Lower leg skin (tissue), 4 donors: ENCODE measurements at regions not wholly inside any gene's neighbourhood (a gene's known extent, or its start where the extent isn't known, plus 50 kb on each side); places are given as distances from the start of the nearest gene placed in this dataset.

Experiments
- DNase-seq, 2 donors: peaks; one replicate each; pipeline ENCODE4 v3.0.0-alpha.2; 2019; ENCODE audit warnings: low spot score in 2 of 2
- H3K4me3 ChIP-seq: fragments of 200-600 bp; sonication (generic); 2 replicates; pipeline ENCODE4 v1.5.1; 2017; ENCODE audit warnings: mild to moderate bottlenecking, low read depth; ENCODE audit not compliant: poor library complexity, severe bottlenecking
- CTCF ChIP-seq, 3 donors: fragments of 450-650 bp; IDR thresholded peaks; one replicate each; pipeline ENCODE4 v1.5.1; 2016; ENCODE audit warnings: antibody characterized with exemption in 3 of 3, mild to moderate bottlenecking in 3 of 3, moderate library complexity in 2 of 3
- POLR2A ChIP-seq, 2 donors: fragments of 450-650 bp; IDR thresholded peaks; one replicate each; pipeline ENCODE4 v1.6.1; 2016 to 2017; ENCODE audit warnings: antibody characterized with exemption in 2 of 2, mild to moderate bottlenecking in 1 of 2, moderate library complexity in 1 of 2
- WGBS, 2 donors: methylation state at CpG; one replicate each; pipeline ENCODE4 v1.1.5; 2018; 5-methylcytosine and 5-hydroxymethylcytosine counted together
- intact Hi-C: fragments of 100-400 bp; cut with DNase I; formaldehyde crosslinking; loops from one replicate; pipeline ENCODE4 v1.15.0; 2023; ENCODE audit warnings: low total_unique reads

- intact Hi-C loops = no loop called here
- 85 to 86% methylated on average over 7 of the region's 7 CpGs for WGBS, 2 donors
- no peak overlapping the region for H3K4me3 ChIP-seq
- TF ChIP-seq POLR2A (IDR thresholded peaks at IDR 0.05) (no peak), CTCF (IDR thresholded peaks at IDR 0.05) (no peak)
- no peak for DNase-seq
Measured at GRCh38 chr12:125491553-125491952, 426.3 kb downstream of the AACS start.

GRCh38 chr12:125492354-125493270 lies 427.4 kb downstream of the AACS start:
- no peak overlapping the region for H3K4me3 ChIP-seq
- intact Hi-C loops = no loop called here
- TF ChIP-seq POLR2A (IDR thresholded peaks at IDR 0.05) (no peak), CTCF (IDR thresholded peaks at IDR 0.05) (no peak)
- no peak for DNase-seq
- 74 to 75% methylated on average over 17 to 18 of the region's 20 CpGs for WGBS, 2 donors

GRCh38 chr12:125493704-125494308 lies 428.6 kb downstream of the AACS start:
- intact Hi-C loops = no loop called here
- DNase-seq = no peak
- WGBS, 2 donors = 83 to 87% methylated on average over 14 of the region's 14 CpGs
- TF ChIP-seq POLR2A (IDR thresholded peaks at IDR 0.05) (no peak), CTCF (IDR thresholded peaks at IDR 0.05) (no peak)
- H3K4me3 ChIP-seq = no peak overlapping the region

- TF ChIP-seq POLR2A (IDR thresholded peaks at IDR 0.05) (no peak), CTCF (IDR thresholded peaks at IDR 0.05) (no peak)
- H3K4me3 ChIP-seq = no peak overlapping the region
- intact Hi-C loops = no loop called here
- DNase-seq = no peak
- WGBS, 2 donors = 29 to 41% methylated on average over 5 to 6 of the region's 6 CpGs
Measured at GRCh38 chr12:125503128-125503527, 437.9 kb downstream of the AACS start.

- TF ChIP-seq POLR2A (IDR thresholded peaks at IDR 0.05) (no peak), CTCF (IDR thresholded peaks at IDR 0.05) (no peak)
- DNase-seq = no peak
- no peak overlapping the region for H3K4me3 ChIP-seq
- WGBS, 2 donors = 73 to 89% methylated on average over 6 of the region's 6 CpGs
- intact Hi-C loops = no loop called here
Measured at GRCh38 chr12:125509195-125509594, 444.0 kb downstream of the AACS start.
